K562 (cell line): ENCODE measurements at regions not wholly inside any gene's neighbourhood (a gene's known extent, or its start where the extent isn't known, plus 50 kb on each side); places are given as distances from the start of the nearest gene placed in this dataset.

Source experiments
- CCNT2 ChIP-seq: IDR thresholded peaks from 2 replicates; pipeline ENCODE4 v1.6.1; 2011; ENCODE audit warnings: borderline replicate concordance, low read depth, mild to moderate bottlenecking, moderate library complexity, mixed read lengths, low read length; ENCODE audit not compliant: insufficient read length; ENCODE audit errors: extremely low read depth
- EGR1 ChIP-seq: fragments of 450-650 bp; conservative IDR thresholded peaks from 2 replicates; pipeline ENCODE4 v1.6.1; 2017; ENCODE audit warnings: mild to moderate bottlenecking
- FOS ChIP-seq: IDR thresholded peaks from 3 replicates; pipeline ENCODE4 v1.6.1; 2011; ENCODE audit not compliant: insufficient read length; ENCODE audit errors: extremely low read depth
- HCFC1 ChIP-seq: IDR thresholded peaks from 2 replicates; pipeline ENCODE4 v1.6.1; 2012; ENCODE audit warnings: low read depth, low read length, improper control_type of control experiment
- HMGXB4 ChIP-seq: sonication (generic); formaldehyde crosslinking; IDR thresholded peaks from 2 replicates; pipeline ENCODE4 v1.8.1; 2023; ENCODE audit warnings: mild to moderate bottlenecking, missing genetic modification reagents
- JUNB ChIP-seq: fragments of 450-650 bp; formaldehyde crosslinking; conservative IDR thresholded peaks from 2 replicates; pipeline ENCODE4 v1.4.0; 2020; ENCODE audit warnings: mild to moderate bottlenecking
- KAT7 ChIP-seq: sonication (generic); formaldehyde crosslinking; IDR thresholded peaks from 2 replicates; pipeline ENCODE4 v1.8.0; 2022; ENCODE audit warnings: missing genetic modification reagents, mild to moderate bottlenecking, borderline replicate concordance
- NBN ChIP-seq: fragments of 450-650 bp; IDR thresholded peaks from 2 replicates; pipeline ENCODE4 v1.6.1; 2016; ENCODE audit warnings: low read depth, mild to moderate bottlenecking
- NFATC3 ChIP-seq: fragments of 450-650 bp; IDR thresholded peaks from 2 replicates; pipeline ENCODE4 v1.6.1; 2017; ENCODE audit warnings: mild to moderate bottlenecking
- NFE2 ChIP-seq: IDR thresholded peaks from 2 replicates; pipeline ENCODE4 v1.6.1; 2014; ENCODE audit warnings: antibody characterized with exemption, low read depth
- NR1H2 ChIP-seq: sonication (generic); formaldehyde crosslinking; IDR thresholded peaks from 2 replicates; pipeline ENCODE4 v1.4.0; 2020; ENCODE audit warnings: mild to moderate bottlenecking, missing genetic modification reagents
- PTBP1 ChIP-seq: fragments of 200-400 bp; formaldehyde crosslinking; IDR thresholded peaks from 2 replicates; pipeline ENCODE4 v1.6.1; 2017; ENCODE audit warnings: low read depth, low read length
- RBM34 ChIP-seq: fragments of 200-400 bp; formaldehyde crosslinking; IDR thresholded peaks from 2 replicates; pipeline ENCODE4 v1.6.1; 2018; ENCODE audit warnings: low read length, borderline replicate concordance; ENCODE audit not compliant: insufficient read depth
- RNF2 ChIP-seq: sonication (generic); IDR thresholded peaks from 2 replicates; pipeline ENCODE4 v1.6.1; 2016
- SMARCB1 ChIP-seq: IDR thresholded peaks from 2 replicates; pipeline ENCODE4 v1.6.1; 2011; ENCODE audit warnings: improper control_type of control experiment, low read depth; ENCODE audit not compliant: insufficient read length
- TEAD4 ChIP-seq, 2 experiments: sonication (generic) in 1 of 2; formaldehyde crosslinking in 1 of 2; IDR thresholded peaks; 2 replicates each; pipeline versions ENCODE4 v1.6.1 to v1.8.0; 2012 to 2022; ENCODE audit warnings: borderline replicate concordance in 1 of 2, inconsistent platforms in 1 of 2, low read length in 1 of 2, mild to moderate bottlenecking in 1 of 2, missing genetic modification reagents in 1 of 2
- ZNF134 ChIP-seq: fragments of 250-450 bp; sonication (Bioruptor Pico); conservative IDR thresholded peaks from 2 replicates; pipeline ENCODE4 v1.4.0; 2020
- ZNF282 ChIP-seq: sonication (generic); formaldehyde crosslinking; IDR thresholded peaks from 2 replicates; pipeline ENCODE4 v1.8.1; 2023; ENCODE audit warnings: missing genetic modification reagents
- ZNF316 ChIP-seq: fragments of 450-650 bp; IDR thresholded peaks from 2 replicates; pipeline ENCODE4 v1.6.1; 2016
- ZNF398 ChIP-seq: fragments of 250-450 bp; sonication (Bioruptor Pico); IDR thresholded peaks from 2 replicates; pipeline ENCODE4 v1.8.0; 2021; ENCODE audit warnings: moderate library complexity, mild to moderate bottlenecking, inconsistent platforms
- ZNF561 ChIP-seq: fragments of 450-650 bp; formaldehyde crosslinking; conservative IDR thresholded peaks from 2 replicates; pipeline ENCODE4 v1.4.0; 2020; ENCODE audit warnings: mild to moderate bottlenecking, moderate library complexity
- ZNF583 ChIP-seq: fragments of 250-450 bp; sonication (Bioruptor Pico); IDR thresholded peaks from 2 replicates; pipeline ENCODE4 v1.4.0; 2020
- TF ChIP-seq, protein P1 (sequence below): fragments of 450-650 bp; formaldehyde crosslinking; conservative IDR thresholded peaks from 2 replicates; pipeline ENCODE4 v1.4.0; 2022; ENCODE audit warnings: mild to moderate bottlenecking, missing genetic modification characterization
- TF ChIP-seq, protein P2 (sequence below): fragments of 450-650 bp; IDR thresholded peaks from 2 replicates; pipeline ENCODE4 v1.6.1; 2016

DNA sequence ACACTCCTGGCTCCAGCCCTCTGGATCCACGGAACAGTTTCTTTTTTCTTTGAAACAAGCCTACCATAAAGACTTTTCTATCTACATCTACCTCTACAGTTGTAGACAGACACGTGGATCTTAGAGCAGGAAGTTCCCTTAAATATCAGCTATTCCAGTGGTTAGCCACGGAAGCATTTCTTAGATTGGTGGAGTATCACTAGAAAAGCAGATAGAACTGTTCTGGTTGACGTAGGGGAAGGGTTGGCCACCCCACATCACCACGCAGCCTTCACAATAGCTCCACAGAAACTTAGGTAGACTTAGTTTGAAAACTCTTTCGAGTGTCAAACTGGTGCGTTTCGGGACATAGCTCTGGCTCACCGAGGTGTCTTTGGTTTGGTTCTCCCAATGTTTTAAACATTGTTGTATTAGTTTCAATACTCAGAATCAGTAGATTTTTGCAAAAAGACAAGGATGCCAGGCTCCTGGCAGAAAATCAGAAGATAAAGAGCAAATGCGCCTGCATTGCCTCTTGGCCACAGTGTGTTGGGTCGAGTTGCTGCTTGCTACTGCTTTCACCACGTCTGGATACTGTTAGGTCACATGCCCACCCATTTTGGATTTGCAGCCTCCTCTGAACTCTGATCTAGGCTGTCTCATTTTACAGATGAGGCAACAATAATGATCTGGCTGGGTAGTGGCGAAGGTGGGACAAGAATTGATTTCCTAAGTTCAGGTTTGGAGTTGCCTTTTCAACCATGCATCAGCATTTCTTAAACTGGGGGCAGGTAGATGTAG lies 71.5 kb upstream of the DTNBP1 start (continued):
- TF ChIP-seq, protein P1, sequence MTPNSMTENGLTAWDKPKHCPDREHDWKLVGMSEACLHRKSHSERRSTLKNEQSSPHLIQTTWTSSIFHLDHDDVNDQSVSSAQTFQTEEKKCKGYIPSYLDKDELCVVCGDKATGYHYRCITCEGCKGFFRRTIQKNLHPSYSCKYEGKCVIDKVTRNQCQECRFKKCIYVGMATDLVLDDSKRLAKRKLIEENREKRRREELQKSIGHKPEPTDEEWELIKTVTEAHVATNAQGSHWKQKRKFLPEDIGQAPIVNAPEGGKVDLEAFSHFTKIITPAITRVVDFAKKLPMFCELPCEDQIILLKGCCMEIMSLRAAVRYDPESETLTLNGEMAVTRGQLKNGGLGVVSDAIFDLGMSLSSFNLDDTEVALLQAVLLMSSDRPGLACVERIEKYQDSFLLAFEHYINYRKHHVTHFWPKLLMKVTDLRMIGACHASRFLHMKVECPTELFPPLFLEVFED (CRISPR knock-in tag) = no peak
- no peak for TF ChIP-seq PTBP1
- TF ChIP-seq JUNB (CRISPR knock-in tag) = no peak
- TF ChIP-seq HCFC1 = no peak
- no peak for TF ChIP-seq NR1H2 (CRISPR knock-in tag)
- no peak for TF ChIP-seq RNF2
- TF ChIP-seq CCNT2 = no peak
- no peak for TF ChIP-seq ZNF398 (CRISPR knock-in tag)
- TF ChIP-seq ZNF282 (CRISPR knock-in tag) = no peak
- no peak for TF ChIP-seq RBM34
- TF ChIP-seq ZNF583 = 0 out of 2 replicates have a peak, but pooled peaks have one; percentile 48
- TF ChIP-seq, protein P2, sequence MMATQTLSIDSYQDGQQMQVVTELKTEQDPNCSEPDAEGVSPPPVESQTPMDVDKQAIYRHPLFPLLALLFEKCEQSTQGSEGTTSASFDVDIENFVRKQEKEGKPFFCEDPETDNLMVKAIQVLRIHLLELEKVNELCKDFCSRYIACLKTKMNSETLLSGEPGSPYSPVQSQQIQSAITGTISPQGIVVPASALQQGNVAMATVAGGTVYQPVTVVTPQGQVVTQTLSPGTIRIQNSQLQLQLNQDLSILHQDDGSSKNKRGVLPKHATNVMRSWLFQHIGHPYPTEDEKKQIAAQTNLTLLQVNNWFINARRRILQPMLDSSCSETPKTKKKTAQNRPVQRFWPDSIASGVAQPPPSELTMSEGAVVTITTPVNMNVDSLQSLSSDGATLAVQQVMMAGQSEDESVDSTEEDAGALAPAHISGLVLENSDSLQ = no peak
- TF ChIP-seq TEAD4 (IDR thresholded peaks at IDR 0.05; ENCODE audit: low read length) = no peak
- TF ChIP-seq TEAD4 (CRISPR knock-in tag; IDR thresholded peaks at IDR 0.05; ENCODE audit: borderline replicate concordance) = no peak
- no peak for TF ChIP-seq NFATC3
- no peak for TF ChIP-seq ZNF134 (CRISPR knock-in tag)
- TF ChIP-seq FOS = no peak
- TF ChIP-seq SMARCB1 = no peak
- TF ChIP-seq KAT7 = no peak
- no peak for TF ChIP-seq NBN
- peak; percentile 58 for TF ChIP-seq ZNF316
- 0 out of 2 replicates have a peak, but pooled peaks have one; percentile 12 for TF ChIP-seq NFE2
- TF ChIP-seq ZNF561 = no peak
- no peak for TF ChIP-seq EGR1
- TF ChIP-seq HMGXB4 (CRISPR knock-in tag) = no peak
